ENCODE measurements at regions not wholly inside any gene's neighbourhood (a gene's known extent, or its start where the extent isn't known, plus 50 kb on each side); places are given as distances from the start of the nearest gene placed in this dataset.
"Not testable (repeated sequence)": the region's sequence is repeated elsewhere in the genome, so short reads cannot be mapped to it uniquely, and the experiment has no call there.

- no peak for TF ChIP-seq SPI1 (IDR thresholded peaks at IDR 0.05; ENCODE audit: borderline replicate concordance, low read depth)
- TF ChIP-seq REST (IDR thresholded peaks at IDR 0.05; ENCODE audit: insufficient replicate concordance, low read depth): no peak
- TF ChIP-seq, protein P1, sequence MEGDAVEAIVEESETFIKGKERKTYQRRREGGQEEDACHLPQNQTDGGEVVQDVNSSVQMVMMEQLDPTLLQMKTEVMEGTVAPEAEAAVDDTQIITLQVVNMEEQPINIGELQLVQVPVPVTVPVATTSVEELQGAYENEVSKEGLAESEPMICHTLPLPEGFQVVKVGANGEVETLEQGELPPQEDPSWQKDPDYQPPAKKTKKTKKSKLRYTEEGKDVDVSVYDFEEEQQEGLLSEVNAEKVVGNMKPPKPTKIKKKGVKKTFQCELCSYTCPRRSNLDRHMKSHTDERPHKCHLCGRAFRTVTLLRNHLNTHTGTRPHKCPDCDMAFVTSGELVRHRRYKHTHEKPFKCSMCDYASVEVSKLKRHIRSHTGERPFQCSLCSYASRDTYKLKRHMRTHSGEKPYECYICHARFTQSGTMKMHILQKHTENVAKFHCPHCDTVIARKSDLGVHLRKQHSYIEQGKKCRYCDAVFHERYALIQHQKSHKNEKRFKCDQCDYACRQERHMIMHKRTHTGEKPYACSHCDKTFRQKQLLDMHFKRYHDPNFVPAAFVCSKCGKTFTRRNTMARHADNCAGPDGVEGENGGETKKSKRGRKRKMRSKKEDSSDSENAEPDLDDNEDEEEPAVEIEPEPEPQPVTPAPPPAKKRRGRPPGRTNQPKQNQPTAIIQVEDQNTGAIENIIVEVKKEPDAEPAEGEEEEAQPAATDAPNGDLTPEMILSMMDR (IDR thresholded peaks at IDR 0.05; ENCODE audit: insufficient read depth, low read length): no peak
- TF ChIP-seq GABPA (IDR thresholded peaks at IDR 0.05; ENCODE audit: low read depth): no peak
- TF ChIP-seq POLR2AphosphoS5 (IDR thresholded peaks at IDR 0.05; ENCODE audit: low read depth): no peak
- H3K27me3 ChIP-seq (ENCODE audit: insufficient read depth, poor library complexity, severe bottlenecking): no peaks in the 10 kb centered on the region
- no peak overlapping the region for H3K4me3 ChIP-seq (replicated peaks; ENCODE audit: insufficient read depth, low read length)
- H3K27ac ChIP-seq (replicated peaks): no peak overlapping the region
- DNase-seq (ENCODE audit: low read depth in 1 of 2, low spot score in 1 of 2): no peak
Observed at GRCh38 chr1:99551812-99552614, 93.9 kb upstream of the PALMD start.

DNA sequence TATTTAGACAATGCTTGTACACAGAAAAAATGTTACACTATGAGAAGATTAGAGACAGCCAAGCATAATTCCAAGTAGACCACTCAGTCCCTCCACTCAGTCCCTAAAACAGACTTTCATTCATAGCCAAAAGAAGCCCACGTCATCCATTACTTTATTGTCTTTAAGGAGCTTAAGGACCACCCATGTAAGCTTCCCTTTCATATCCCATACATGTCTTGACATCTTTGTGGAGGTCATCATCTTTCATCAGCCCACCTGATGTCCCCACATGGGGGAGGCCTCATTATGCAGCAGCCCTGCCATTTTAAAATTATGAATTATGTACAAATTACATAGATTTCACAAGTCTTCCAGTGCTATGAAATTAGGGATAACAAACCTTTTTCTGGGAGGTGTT, 92.6 kb upstream of the PALMD start:
- Histone ChIP-seq H3K4me3 (replicated peaks; ENCODE audit: insufficient read depth, low read length) (no peak overlapping the region), H3K27ac (replicated peaks) (no peak overlapping the region), H3K27me3 (ENCODE audit: insufficient read depth, poor library complexity, severe bottlenecking) (no peaks in the 10 kb centered on the region)
- DNase-seq (ENCODE audit: low read depth in 1 of 2, low spot score in 1 of 2): no peak
- TF ChIP-seq REST (IDR thresholded peaks at IDR 0.05; ENCODE audit: insufficient replicate concordance, low read depth) (no peak), POLR2AphosphoS5 (IDR thresholded peaks at IDR 0.05; ENCODE audit: low read depth) (no peak), SPI1 (IDR thresholded peaks at IDR 0.05; ENCODE audit: borderline replicate concordance, low read depth) (no peak), GABPA (IDR thresholded peaks at IDR 0.05; ENCODE audit: low read depth) (no peak)
- TF ChIP-seq, protein P1 (IDR thresholded peaks at IDR 0.05; ENCODE audit: insufficient read depth, low read length): no peak

GRCh38 chr1:99553819-99554218, 92.1 kb upstream of the PALMD start:
- H3K27me3 ChIP-seq (ENCODE audit: insufficient read depth, poor library complexity, severe bottlenecking); H3K4me3 ChIP-seq (replicated peaks; ENCODE audit: insufficient read depth, low read length); H3K27ac ChIP-seq (replicated peaks); DNase-seq (ENCODE audit: low read depth in 1 of 2, low spot score in 1 of 2): not testable (repeated sequence)

DNA sequence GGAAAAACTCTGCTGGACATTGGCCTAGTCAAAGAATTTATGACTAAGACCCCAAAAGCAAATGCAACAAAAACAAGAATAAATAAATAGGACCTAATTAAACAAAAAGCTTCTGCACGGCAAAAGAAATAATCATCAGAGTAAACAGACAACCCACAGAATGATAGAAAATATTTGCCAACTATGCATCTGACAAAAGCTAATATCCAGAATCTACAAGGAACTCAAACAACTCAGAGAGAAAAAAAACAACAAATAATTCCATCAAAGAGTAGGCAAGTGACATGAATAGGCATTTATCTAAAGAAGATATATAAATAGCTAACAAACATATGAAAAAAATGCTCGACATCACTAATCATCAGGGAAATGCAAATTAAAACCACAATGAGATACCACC, 91.2 kb upstream of the PALMD start:
- no peak overlapping the region for H3K4me3 ChIP-seq (replicated peaks; ENCODE audit: insufficient read depth, low read length)
- H3K27me3 ChIP-seq (ENCODE audit: insufficient read depth, poor library complexity, severe bottlenecking): no peaks in the 10 kb centered on the region
- H3K27ac ChIP-seq (replicated peaks): no peak overlapping the region
- DNase-seq (ENCODE audit: low read depth in 1 of 2, low spot score in 1 of 2): no peak
- TF ChIP-seq, protein P1 (IDR thresholded peaks at IDR 0.05; ENCODE audit: insufficient read depth, low read length): no peak
- TF ChIP-seq REST (IDR thresholded peaks at IDR 0.05; ENCODE audit: insufficient replicate concordance, low read depth): no peak
- TF ChIP-seq SPI1 (IDR thresholded peaks at IDR 0.05; ENCODE audit: borderline replicate concordance, low read depth): no peak
- TF ChIP-seq GABPA (IDR thresholded peaks at IDR 0.05; ENCODE audit: low read depth): no peak
- TF ChIP-seq POLR2AphosphoS5 (IDR thresholded peaks at IDR 0.05; ENCODE audit: low read depth): no peak

All from HL-60 (cell line).